GM21717 (cell line): ENCODE measurements at regions not wholly inside any gene's neighbourhood (a gene's known extent, or its start where the extent isn't known, plus 50 kb on each side); places are given as distances from the start of the nearest gene placed in this dataset.

Experiments
- ATAC-seq: cut with Tn5 transposase; IDR thresholded peaks from one replicate; pipeline ENCODE4 v1.9.1; 2021; ENCODE audit warnings: mild to moderate bottlenecking, moderate library complexity; ENCODE audit not compliant: unreplicated experiment

DNA sequence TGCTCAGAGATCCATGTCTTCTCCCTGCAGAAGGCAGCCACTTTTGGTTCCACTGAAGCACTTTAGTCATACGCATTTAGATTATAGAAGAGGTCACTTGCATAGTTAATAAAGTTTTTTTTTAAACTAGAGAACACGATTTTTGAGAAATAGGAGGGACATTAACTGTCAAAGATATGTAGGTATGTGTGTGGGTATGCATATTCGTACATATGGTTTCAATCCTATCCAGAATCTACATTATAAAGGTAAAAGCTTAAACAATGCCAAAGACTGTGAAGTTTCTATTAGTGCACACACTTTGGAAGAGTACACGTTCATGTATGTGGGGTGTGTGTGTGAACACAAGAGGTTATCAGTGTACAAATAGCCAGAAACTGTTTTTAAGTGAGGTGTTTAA lies 103.2 kb downstream of the BTBD3 start:
- ATAC-seq: no peak

DNA sequence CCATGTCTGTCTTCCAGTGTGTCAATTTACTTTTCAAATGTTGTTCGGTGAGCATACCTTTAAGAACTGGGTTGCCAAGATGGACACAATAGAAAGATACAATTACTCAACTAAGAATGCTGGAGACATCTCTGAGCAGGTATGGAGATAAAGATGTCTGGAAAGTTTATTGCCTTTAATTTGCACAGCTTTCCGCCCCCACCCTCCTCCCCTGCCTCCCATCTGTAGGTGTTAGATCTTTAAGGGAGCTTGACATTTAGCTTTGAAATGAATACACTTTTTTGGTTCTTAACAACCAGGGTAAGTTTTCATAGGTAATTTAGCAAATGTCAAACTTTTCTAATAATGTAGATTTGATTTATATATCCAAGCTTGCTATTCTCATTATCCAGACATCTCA lies 104.4 kb downstream of the BTBD3 start:
- ATAC-seq: no peak

DNA sequence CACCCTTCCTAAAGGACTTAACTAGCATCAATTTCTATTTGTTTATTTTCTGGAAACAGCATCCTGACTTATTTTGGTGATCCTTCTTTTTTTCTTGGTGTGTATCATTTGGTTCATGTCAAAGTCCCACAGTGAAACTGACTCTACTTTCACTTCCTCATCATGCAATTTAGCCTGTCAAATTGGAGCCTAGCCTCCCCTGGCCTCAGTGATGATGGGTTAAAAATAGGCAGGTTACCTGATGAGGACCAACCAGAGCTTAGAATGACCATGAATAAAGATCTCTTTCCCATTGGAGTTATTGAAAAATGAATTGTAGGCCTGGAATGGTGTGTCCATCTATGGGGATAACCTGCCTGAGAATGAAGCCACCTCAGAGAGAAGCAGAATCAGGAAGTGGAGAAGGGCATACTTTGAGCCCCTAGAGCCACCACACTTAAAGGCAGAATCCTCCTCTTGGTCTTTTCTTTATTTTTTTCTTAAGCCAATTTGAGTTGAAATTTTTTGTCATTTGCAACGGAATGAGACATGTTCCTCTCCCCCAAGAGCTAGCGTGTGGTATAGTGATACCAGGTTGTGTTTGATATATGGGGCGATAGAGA lies 105.6 kb downstream of the BTBD3 start:
- ATAC-seq: no peak

DNA sequence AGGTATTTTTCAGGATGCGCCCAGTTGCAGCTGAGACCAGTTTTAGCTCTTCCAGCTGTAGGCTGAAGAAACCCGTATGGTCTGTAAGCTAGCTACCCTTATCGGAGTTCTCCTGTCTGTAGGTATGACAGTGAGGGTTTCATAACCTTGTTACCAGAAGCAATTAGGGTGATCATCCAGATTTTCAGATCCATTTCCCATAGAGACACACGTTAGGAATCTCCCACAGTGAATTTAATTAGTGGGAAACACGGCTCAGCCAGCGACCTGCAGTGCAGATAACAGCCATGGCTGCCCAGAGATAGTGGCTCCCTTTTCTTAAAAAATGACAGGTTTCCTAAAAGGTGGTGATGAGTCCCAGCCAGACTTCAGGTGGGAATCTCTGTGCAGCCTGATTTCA lies 111.1 kb downstream of the BTBD3 start:
- ATAC-seq: no peak

DNA sequence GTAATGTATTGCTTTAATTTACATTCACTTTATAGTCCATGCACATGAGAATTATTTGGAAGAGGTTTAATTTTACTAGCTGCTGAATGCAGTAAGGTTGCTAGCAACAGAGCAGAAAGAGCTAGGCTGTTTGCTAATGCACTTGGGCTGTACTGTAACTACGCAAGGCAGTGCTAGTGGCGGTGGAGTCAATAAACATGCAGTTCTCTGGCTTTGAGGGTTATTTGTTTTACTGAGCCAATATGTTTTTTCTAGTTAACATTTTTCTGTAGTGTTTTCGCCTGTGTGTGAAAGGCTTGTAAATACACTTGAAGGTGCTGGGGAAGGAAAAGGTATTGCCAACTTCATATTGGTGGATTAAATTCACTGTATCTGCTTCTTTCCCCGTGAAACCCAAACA lies 112.8 kb downstream of the BTBD3 start:
- ATAC-seq: no peak

DNA sequence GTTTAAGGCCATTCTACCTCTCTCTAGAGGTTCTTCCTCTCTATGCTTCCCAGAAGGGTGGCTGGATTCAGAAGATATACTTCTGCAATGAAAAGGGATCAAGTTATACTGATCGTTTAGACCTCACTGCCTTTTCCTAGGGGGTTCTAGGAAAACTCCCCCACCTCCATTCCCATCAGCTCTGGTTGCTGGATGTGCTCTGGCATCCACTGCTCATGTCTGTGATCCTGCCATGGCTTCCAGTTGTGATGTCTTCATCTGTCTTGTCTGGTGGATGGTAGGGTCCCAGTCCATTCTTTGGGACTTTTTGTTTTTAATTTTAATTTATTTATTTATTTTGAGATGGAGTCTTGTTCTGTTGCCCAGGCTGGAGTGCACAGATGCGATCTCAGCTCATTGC lies 118.4 kb downstream of the BTBD3 start:
- no peak for ATAC-seq

DNA sequence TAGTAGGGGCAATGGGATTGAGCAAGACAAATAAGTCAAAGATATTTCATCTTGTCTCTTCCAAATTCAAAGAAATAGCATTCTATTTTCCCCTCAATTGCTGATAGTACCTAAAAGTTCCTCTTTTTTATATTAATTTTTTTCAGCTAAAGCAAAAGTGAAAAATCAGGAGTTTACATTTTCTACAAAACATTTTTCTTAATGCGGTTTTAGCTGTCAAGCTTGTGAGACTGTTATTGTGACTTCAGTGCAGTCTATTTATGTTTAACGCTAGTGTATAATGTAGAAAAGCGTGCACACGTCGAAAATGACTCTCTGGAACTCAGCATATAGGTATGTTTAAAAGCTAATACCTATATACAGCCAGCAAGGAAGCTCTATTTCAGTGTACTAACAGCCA lies 119.8 kb downstream of the BTBD3 start:
- ATAC-seq: no peak

DNA sequence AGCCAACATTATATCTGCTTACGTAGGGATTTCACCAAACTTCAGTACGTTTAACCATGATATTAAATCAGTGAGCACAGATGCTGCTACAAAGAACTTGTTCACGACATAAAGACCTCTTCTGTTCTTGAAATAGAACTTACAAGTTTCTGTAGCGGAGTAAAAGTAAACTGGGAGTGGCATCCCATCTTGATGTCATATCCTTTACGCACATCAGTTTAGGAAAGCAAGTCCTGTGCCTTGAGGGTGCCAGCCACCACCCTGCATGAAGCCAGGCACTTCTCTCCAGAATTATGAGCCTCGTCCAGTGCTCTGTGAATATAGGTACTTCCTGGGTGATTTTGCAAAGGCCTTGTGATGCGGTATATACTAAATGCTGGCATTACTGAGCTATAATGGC lies 122.6 kb downstream of the BTBD3 start:
- ATAC-seq: no peak

DNA sequence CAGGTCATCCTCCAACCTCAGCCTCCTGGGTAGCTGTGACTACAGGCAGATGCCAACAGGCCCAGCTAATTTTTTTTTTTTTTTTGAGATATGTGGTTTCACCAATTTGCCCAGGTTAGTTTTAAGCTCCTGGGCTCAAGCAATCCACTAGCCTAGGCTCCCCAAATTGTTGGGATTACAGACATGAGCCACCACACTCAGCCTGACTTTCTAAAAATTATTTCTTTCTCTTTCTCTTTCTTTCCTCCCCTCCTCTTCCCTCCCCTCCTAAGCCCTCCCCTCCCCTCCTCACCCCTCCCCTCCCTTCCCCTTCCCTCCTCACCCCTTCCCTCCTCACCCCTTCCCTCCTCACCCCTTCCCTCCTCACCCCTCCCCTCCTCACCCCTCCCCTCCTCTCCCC lies 127.3 kb downstream of the BTBD3 start:
- no peak for ATAC-seq

DNA sequence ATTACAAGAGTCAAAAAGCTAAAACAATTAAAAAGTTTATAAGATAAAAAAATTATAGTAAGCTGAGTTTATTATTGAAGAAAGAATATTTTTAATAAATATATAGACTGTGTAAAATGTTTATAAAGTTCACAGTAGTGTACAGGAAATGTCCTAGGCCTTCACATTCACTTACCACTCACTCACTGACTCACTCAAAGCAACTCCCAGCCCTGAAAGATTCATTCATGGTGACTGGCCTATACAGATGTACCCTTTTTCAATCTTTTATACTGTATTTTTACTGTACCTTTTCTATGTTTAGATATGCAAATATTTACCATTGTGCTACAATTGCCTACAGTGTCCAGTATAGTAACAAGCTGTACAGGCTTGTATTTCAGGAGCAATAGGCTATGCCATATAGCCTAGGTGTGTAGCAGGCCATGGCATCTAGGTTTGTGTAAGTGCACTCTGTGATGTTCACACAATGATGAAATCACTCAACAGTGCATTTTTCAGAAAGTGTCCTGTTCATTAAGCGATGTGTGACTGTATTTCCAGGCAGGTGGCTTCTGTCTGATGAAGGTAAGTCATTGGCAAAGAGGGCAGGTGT lies 130.2 kb downstream of the BTBD3 start:
- ATAC-seq: no peak

DNA sequence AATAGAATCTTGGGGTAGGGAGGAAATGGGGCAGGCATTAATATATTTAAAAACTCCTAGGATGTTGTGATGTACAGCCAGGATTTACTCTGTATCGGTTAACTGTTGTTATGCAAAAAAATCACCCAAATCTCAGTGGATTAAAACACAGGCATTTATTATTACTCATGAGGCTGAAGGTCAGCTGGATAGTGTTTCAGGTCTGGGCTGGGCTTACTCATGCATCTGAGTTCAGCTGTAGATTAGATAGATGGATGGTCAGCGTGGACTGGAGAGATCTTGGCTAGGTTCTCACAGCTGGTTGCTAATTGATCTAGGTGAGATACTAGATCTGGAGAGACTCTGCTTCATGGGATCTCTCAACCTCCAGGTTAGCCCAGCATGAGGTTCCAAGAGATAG lies 131.4 kb downstream of the BTBD3 start:
- no peak for ATAC-seq

DNA sequence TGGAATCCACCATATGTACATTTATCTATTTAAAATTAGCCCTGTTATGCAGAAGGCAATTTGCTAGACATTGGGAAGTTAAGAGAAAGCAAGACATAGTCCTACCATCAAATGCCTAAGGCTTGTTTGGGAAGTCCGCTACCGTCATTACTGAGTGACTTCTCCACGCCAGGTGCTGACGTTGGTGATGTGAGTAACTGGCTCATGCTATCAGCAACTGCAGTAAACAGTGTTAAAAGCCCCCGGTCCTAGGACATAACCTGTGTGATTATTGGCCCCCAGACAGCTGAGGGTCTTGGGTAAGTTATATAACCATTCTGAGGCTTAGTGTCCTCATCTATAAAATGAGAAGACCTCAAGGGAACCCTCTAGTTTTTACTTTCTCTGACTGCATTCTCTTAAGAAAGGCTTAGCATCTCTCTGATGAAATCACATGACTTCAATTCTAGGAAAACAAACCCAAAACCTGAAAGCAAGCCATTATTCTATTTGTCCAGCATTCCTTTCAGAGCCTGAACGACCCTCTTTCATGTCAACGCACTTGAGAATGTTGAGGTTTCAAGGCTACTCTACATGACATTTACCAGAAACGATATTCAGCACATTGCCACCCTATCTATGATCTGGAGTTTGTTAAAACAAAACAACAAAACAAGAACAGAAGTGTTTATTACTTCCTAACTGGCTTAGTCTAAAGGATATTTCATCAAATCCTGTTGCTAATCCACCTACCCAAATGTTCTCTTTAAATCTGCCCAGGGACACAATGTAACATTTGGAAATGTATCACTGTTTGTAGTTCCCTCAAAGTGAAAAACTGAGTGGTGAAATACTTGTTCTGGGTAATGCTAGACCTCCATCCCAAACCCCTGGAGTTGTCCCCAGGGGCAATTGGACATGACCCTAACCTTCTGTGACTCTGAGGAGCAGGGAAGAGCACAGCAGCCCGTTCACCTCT lies 133.8 kb downstream of the BTBD3 start:
- ATAC-seq: no peak

DNA sequence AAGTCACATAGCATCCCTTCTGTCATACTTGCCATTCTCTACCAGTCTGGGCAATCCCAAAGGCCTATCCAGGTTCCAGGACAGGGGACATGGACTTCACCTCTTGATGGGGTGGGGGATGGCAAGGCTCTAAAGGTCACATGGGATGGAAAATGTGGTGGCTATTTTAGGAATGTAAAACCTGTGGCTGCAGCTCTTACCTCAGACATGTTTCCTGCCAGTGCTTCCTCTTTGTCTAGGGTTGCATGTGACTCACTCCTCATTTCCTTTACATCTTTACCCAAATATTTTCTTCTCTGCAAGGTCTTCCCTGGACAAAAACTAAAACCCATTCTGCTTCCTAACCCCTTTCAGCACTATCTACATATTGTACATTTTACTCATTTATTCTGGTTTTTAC lies 135.7 kb downstream of the BTBD3 start:
- no peak for ATAC-seq

DNA sequence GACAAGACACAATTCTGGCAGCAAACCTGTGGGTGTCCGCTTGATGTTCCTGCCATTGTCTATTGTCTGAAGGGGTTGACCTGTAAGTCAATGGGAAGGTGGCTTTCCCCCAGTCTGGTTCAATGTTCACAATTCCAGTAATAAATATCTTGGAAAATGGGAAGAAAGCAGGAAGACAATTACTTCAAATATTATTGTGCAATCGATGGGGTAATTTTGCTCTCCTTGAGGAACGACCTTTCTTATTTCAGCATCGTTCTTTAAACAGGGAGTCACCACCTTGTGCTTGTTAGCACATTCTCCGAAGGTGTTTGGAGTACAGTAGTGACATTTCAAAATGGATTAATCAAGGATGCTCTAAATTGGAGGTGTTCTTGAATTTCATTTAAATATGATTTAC lies 136.9 kb downstream of the BTBD3 start:
- ATAC-seq: no peak

DNA sequence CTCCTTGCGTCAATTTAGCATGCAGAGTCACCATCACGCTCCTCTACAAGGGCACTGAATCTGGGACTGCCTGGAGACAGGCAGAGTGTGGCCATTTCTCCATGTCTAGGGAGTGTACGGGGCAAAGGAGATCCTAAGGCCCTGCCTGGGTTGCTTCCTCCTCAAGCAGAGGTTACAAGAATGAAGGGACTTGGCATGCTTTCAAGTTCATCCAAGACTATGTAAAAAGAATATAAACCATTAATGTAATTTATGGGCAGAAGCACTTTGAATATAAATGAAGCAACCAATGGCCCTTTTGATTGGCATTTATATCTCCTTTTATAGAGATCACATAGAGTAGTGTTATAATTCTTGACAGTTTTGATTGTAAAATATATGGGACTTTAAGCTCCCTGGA lies 137.5 kb downstream of the BTBD3 start:
- no peak for ATAC-seq

DNA sequence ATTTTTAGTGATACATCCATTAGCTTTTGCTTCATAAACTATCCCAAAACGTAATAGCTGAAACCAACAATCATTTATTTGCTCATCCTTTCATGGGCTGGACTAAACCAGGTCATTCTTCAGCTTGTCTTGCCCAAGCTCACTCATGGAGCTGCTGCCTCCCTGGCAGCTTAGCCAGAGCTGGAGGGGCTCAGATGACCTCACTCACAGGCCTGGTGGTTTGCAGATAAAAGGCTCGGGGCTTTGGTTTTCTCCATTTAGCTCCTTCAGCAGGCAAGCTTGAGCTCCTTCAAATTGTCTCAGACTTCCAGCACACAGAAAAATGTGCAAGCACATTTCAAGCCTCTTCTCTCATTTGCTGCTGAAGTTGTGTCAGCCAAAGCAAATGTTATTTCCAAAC lies 139.1 kb downstream of the BTBD3 start:
- no peak for ATAC-seq

DNA sequence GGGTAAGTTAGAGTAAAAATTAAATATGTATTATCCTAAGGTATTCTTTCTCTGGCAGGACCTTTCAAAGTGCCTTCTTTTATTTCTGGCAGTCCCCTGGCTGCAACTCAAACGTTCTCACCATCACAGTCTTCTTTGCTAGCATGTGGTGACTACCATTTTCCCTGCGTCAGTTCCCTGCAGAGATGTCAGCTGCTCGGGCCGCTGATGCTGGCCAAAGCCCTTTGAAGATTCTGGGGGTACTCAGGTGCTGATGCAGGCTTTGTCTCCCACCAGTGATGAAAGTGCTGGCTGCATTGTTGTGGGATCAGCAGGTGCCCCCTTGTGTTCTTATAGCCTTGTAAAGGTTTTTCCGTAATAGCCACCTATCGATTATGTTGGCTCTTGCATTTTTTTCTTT lies 140.1 kb downstream of the BTBD3 start:
- no peak for ATAC-seq

DNA sequence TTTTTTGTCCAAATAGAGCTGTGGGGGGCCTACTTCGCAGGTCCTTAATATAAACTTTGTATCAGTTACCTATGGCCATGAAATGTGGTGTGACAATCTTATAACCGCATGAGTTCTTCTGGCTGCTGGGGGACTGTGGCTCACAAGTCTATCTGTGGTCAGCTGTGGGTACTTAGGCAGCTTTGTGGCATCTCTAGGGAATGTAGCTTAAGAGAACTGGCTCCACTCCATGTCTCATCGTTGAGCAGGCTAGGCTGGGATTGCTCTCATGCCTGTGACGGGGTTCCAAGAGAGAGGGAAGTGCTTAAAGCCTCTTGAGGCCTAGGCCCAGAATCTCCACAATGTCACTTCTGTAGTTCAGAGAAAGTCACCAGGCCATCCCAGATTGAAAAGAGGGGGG lies 140.5 kb downstream of the BTBD3 start:
- ATAC-seq: no peak

DNA sequence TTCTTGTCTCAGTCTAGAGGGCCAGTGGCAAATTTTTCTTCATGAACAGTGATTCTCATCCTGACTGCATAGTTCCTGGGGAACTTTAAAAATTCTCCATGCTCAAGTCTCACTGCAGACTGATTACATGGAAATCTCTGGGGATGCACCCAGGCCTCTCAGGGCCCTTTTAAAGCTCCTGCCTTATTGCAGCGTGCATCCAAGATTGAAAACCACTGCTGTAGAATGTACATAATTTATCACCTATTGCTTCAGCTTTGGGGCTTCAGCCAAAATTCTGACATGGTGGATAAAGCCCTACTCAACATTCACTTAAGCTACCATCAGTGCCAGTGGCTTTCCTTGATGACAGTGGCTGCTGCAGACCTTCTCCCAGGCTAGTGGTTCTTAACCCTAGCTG lies 143.8 kb downstream of the BTBD3 start:
- ATAC-seq: no peak

DNA sequence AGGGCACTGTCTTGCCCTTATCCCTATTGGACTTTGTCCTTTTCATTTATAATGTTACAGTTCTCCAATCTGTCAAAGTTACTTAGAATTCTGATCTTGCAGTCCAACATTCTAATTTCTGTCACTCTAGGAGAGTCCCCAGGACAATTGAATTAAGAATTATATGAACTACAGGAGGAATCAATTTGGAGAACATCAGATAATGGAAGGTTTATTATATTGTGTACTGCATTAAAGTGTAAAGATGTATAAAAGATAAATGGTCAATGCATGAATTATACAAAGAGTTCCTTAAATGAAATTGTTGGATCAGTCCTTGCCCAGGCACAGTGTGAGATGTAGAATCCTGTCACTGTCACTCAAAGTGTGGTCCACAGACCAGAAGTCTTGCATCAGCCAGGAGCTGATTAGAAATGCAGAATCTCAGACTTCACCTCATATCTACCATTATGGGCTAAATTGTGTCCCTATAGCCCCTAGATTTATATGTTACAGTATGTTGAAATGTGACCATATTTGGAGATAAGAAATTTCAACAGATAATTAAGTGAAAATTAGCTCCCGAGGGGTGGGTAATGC lies 145.5 kb downstream of the BTBD3 start:
- no peak for ATAC-seq

DNA sequence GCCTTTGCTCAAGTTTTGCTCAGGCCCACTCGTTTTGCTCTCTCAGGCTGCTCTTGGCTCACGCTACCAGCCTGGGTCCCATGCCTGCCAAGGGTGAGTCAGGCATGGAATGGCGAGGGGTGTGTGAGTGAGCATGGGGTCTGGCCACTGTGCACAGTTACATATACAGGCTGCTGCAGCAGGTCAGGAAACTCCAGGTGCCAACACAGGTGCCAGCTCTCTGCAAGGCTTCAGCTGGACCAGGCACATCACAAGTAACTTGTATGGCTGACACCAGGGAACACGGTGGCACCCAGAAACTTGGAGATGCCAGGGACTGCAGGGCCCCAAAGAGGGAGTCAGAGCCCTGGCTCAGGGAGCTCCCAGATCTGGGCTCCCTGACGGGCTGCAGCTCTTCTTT lies 146.8 kb downstream of the BTBD3 start:
- no peak for ATAC-seq

DNA sequence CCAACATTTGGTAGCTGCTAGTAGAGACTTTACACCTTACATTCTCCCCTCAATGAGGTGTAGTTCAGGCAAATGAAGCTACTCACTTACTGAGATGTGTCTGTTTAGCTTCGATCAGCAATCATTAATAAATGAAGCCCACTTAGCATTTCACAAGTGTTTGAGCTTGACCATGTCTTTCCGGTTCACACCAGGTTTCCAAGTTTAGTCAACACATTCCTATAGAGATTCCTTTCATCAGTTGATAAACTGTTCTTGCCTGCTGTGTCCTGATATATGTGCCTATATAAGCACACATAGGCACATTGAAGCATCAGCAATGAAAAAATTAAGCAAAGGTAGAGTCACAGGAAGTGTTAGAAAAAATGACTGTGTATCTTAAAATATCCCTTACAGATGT lies 150.0 kb downstream of the BTBD3 start:
- ATAC-seq: no peak
